ENCODE measurements at regions not wholly inside any gene's neighbourhood (a gene's known extent, or its start where the extent isn't known, plus 50 kb on each side); places are given as distances from the start of the nearest gene placed in this dataset.

GRCh38 chr3:25887907-25888306 is 98.0 kb downstream of the OXSM start:
- TF ChIP-seq CTCF (IDR thresholded peaks at IDR 0.05; ENCODE audit: low read depth, low read length) (no peak), EZH2phosphoT487 (IDR thresholded peaks at IDR 0.05; ENCODE audit: low read depth) (no peak)
- Histone ChIP-seq H3K79me2 (ENCODE audit: low read length) (no peaks in the 10 kb centered on the region), H3K4me3 (ENCODE audit: low read length) (no peak overlapping the region), H3K27me3 (ENCODE audit: low read depth, low read length) (0 out of 2 replicates have a peak, but pooled peaks cover 7% of the 10 kb centered on the region), H2AFZ (ENCODE audit: low read depth, low read length) (no peak overlapping the region), H3K9me3 (ENCODE audit: insufficient read depth, low read length) (no peaks in the 10 kb centered on the region), H3K9ac (ENCODE audit: low read length) (no peak overlapping the region), H3K4me1 (ENCODE audit: low read length) (no peaks in the 10 kb centered on the region), H3K27ac (ENCODE audit: low read length) (no peak overlapping the region), H3K36me3 (replicated peaks; ENCODE audit: low read depth, low read length) (no peaks in the 10 kb centered on the region), H3K4me2 (ENCODE audit: low read length) (no peak overlapping the region), H4K20me1 (ENCODE audit: insufficient read depth, low read length) (no peaks in the 10 kb centered on the region)

- Histone ChIP-seq H3K36me3 (replicated peaks; ENCODE audit: low read depth, low read length) (no peaks in the 10 kb centered on the region), H3K27me3 (ENCODE audit: low read depth, low read length) (0 out of 2 replicates have a peak, but pooled peaks cover 3% of the 10 kb centered on the region), H3K4me1 (ENCODE audit: low read length) (no peaks in the 10 kb centered on the region), H3K9ac (ENCODE audit: low read length) (no peak overlapping the region), H4K20me1 (ENCODE audit: insufficient read depth, low read length) (no peaks in the 10 kb centered on the region), H3K4me3 (ENCODE audit: low read length) (no peak overlapping the region), H2AFZ (ENCODE audit: low read depth, low read length) (no peak overlapping the region), H3K79me2 (ENCODE audit: low read length) (no peaks in the 10 kb centered on the region), H3K27ac (ENCODE audit: low read length) (no peak overlapping the region), H3K9me3 (ENCODE audit: insufficient read depth, low read length) (no peaks in the 10 kb centered on the region), H3K4me2 (ENCODE audit: low read length) (no peak overlapping the region)
- TF ChIP-seq EZH2phosphoT487 (IDR thresholded peaks at IDR 0.05; ENCODE audit: low read depth): no peak
- no peak for TF ChIP-seq CTCF (IDR thresholded peaks at IDR 0.05; ENCODE audit: low read depth, low read length)
These were observed 99.1 kb downstream of the OXSM start for GRCh38 chr3:25888892-25889524.

- Histone ChIP-seq H3K9ac (ENCODE audit: low read length) (no peak overlapping the region), H3K4me2 (ENCODE audit: low read length) (no peak overlapping the region), H3K9me3 (ENCODE audit: insufficient read depth, low read length) (no peaks in the 10 kb centered on the region), H2AFZ (ENCODE audit: low read depth, low read length) (no peak overlapping the region), H3K36me3 (replicated peaks; ENCODE audit: low read depth, low read length) (no peaks in the 10 kb centered on the region), H3K4me3 (ENCODE audit: low read length) (no peak overlapping the region), H3K27ac (ENCODE audit: low read length) (no peak overlapping the region), H3K27me3 (ENCODE audit: low read depth, low read length) (0 out of 2 replicates have a peak, but pooled peaks cover 3% of the 10 kb centered on the region), H3K4me1 (ENCODE audit: low read length) (no peaks in the 10 kb centered on the region), H3K79me2 (ENCODE audit: low read length) (no peaks in the 10 kb centered on the region), H4K20me1 (ENCODE audit: insufficient read depth, low read length) (no peaks in the 10 kb centered on the region)
- no peak for TF ChIP-seq CTCF (IDR thresholded peaks at IDR 0.05; ENCODE audit: low read depth, low read length)
- no peak for TF ChIP-seq EZH2phosphoT487 (IDR thresholded peaks at IDR 0.05; ENCODE audit: low read depth)
These were observed 99.6 kb downstream of the OXSM start for GRCh38 chr3:25889525-25889917.

- Histone ChIP-seq H3K4me1 (ENCODE audit: low read length) (no peaks in the 10 kb centered on the region), H3K4me3 (ENCODE audit: low read length) (no peak overlapping the region), H3K9ac (ENCODE audit: low read length) (no peak overlapping the region), H3K9me3 (ENCODE audit: insufficient read depth, low read length) (no peaks in the 10 kb centered on the region), H3K4me2 (ENCODE audit: low read length) (no peak overlapping the region), H2AFZ (ENCODE audit: low read depth, low read length) (no peak overlapping the region), H4K20me1 (ENCODE audit: insufficient read depth, low read length) (no peaks in the 10 kb centered on the region), H3K27ac (ENCODE audit: low read length) (no peak overlapping the region), H3K79me2 (ENCODE audit: low read length) (no peaks in the 10 kb centered on the region), H3K27me3 (ENCODE audit: low read depth, low read length) (no peaks in the 10 kb centered on the region), H3K36me3 (replicated peaks; ENCODE audit: low read depth, low read length) (no peaks in the 10 kb centered on the region)
- TF ChIP-seq CTCF (IDR thresholded peaks at IDR 0.05; ENCODE audit: low read depth, low read length) (no peak), EZH2phosphoT487 (IDR thresholded peaks at IDR 0.05; ENCODE audit: low read depth) (no peak)
These were observed 104.2 kb downstream of the OXSM start for GRCh38 chr3:25894101-25894500.

All from OCI-LY3 (cell line).